Neural crest cell (in vitro differentiated cells): ENCODE measurements at regions not wholly inside any gene's neighbourhood (a gene's known extent, or its start where the extent isn't known, plus 50 kb on each side); places are given as distances from the start of the nearest gene placed in this dataset.

Experiments used
- DNase-seq: peaks from one replicate; pipeline ENCODE4 v3.0.0; 2021; ENCODE audit warnings: low read depth, mixed read lengths, low spot score
- H3K27ac Mint-ChIP-seq: one replicate; pipeline ENCODE4 v1.8.0; 2021; ENCODE audit warnings: mild to moderate bottlenecking, mixed read lengths; ENCODE audit not compliant: unreplicated experiment
- H3K27me3 Mint-ChIP-seq: 2 replicates; pipeline ENCODE4 v1.8.0; 2021; ENCODE audit warnings: low read depth, mild to moderate bottlenecking, mixed read lengths
- H3K36me3 Mint-ChIP-seq: 2 replicates; pipeline ENCODE4 v1.8.0; 2021; ENCODE audit warnings: low read depth, mild to moderate bottlenecking, mixed read lengths
- H3K4me1 Mint-ChIP-seq: 2 replicates; pipeline ENCODE4 v1.8.0; 2021; ENCODE audit warnings: mixed read lengths
- H3K4me3 Mint-ChIP-seq: one replicate; pipeline ENCODE4 v1.8.0; 2021; ENCODE audit warnings: mild to moderate bottlenecking, mixed read lengths
- H3K9me3 Mint-ChIP-seq: 2 replicates; pipeline ENCODE4 v1.8.0; 2021; ENCODE audit warnings: mixed read lengths
- TF ChIP-seq, protein P1 (sequence below): fragments of 200-600 bp; sonication (generic); conservative IDR thresholded peaks from 2 replicates; pipeline ENCODE4 v1.5.0; 2021; ENCODE audit warnings: antibody characterized with exemption, mild to moderate bottlenecking

DNA sequence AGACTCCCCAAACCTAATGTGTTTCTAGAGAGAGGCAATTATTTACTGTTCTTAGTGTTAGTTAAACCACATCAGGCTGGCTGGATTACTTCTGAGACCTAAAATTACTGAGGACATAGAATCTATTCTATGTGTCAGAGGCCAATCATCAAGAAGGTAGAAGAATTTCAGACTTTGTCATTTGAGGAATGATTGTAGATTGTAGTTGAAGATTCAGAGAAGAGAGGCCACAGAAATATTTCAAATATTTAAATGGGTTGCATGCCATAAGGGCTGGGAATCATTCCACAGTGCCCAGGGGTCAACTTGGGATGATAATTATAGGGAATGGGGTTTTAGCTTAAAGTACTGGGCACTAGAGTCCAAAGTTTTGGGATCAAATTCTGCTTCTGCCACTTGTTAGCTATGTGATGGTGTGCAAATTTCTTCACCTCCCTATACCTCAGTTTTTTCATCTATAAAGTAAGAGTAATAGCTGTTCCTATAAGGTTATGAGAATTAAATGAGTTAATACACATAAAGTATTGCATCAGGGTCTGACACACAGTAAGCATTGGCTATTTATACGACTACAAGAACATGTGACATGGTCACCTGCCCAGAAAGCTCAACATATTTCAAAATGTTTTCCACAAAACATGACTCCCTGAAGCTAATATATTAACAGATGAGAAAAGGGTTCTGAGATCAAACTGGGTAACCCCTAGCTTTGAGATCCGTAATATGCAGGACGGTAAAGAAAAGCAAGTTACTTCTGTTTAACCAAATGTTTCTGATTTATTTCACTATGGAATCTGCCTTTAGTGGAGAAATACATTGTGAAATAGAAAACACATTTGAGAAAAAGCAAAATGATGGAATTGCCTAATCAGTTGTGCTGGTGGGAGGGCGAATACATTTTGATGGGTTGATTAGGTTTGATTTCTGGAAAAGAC, 69.7 kb upstream of the SPAG17 start:
- Mint-ChIP-seq H3K36me3 (no peaks in the 10 kb centered on the region), H3K4me3 (no peak overlapping the region), H3K27ac (no peak overlapping the region), H3K4me1 (peaks cover 15% of the 10 kb centered on the region), H3K9me3 (no peaks in the 10 kb centered on the region), H3K27me3 (no peaks in the 10 kb centered on the region)
- no peak for DNase-seq
- TF ChIP-seq, protein P1, sequence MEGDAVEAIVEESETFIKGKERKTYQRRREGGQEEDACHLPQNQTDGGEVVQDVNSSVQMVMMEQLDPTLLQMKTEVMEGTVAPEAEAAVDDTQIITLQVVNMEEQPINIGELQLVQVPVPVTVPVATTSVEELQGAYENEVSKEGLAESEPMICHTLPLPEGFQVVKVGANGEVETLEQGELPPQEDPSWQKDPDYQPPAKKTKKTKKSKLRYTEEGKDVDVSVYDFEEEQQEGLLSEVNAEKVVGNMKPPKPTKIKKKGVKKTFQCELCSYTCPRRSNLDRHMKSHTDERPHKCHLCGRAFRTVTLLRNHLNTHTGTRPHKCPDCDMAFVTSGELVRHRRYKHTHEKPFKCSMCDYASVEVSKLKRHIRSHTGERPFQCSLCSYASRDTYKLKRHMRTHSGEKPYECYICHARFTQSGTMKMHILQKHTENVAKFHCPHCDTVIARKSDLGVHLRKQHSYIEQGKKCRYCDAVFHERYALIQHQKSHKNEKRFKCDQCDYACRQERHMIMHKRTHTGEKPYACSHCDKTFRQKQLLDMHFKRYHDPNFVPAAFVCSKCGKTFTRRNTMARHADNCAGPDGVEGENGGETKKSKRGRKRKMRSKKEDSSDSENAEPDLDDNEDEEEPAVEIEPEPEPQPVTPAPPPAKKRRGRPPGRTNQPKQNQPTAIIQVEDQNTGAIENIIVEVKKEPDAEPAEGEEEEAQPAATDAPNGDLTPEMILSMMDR = no peak

DNA sequence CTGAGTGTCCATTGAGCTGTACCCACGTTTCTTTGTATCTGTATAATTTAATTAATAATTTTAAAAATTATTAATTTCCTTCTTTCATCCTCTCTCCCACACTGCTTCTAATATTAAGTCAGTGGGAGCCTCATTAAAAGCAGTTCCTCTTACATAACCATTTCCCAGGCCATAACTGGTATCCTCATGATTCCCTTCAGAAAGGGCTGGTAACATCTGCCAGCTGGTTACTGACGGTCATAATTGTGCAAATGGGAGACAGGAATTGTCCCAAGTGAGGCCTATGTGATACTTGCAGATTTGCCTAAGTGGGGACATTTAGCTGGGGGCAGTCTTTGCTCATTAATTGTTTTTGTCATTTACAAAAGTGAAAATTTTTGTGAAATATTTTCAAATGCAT, 69.0 kb upstream of the SPAG17 start:
- Mint-ChIP-seq H3K27ac (no peak overlapping the region), H3K27me3 (no peaks in the 10 kb centered on the region), H3K9me3 (no peaks in the 10 kb centered on the region), H3K4me3 (no peak overlapping the region), H3K36me3 (no peaks in the 10 kb centered on the region), H3K4me1 (peaks cover 20% of the 10 kb centered on the region)
- DNase-seq = no peak
- TF ChIP-seq, protein P1 = no peak

DNA sequence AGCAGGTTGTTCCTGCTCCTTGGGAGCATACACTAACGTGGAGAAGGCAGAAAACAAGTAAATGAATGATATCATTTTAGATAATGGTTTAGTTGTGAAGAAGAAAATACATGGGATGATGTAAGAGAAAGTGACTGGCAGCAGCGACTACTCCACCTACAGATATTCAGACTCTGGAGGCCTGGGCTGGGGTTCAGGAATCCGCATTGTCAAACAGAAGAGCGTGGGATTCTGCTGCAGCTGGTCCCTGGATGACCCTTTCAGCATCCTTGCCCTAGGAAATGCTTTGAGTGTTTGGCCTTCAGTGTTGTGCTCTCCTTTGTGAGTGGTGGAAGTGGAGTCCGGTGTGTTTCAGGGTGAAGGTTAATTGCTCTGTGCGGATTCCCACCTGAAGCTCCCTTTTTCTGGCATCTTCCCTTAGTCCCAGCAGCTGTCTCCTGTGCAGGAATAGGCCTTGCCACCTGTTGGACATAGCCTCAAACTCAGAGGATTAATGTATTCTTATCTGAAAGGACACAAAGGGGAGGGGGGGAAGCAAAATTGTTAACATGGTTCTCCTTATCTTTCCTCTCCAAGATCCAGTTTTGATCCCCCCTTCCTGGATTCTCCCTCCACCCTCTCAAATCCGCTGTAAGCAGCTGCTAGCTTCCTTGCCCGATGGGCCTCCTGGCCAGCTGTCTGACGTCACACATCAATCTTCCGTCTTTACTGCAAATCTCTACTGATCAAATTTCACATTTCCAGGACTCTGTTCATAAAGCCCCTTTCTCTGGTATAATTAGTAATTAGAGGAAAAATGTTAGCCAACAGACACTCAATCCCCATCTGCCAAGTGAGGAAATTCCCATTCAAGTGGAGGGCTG, 68.3 kb upstream of the SPAG17 start:
- DNase-seq = no peak
- TF ChIP-seq, protein P1 = no peak
- Mint-ChIP-seq H3K4me1 (peaks cover 20% of the 10 kb centered on the region), H3K4me3 (no peak overlapping the region), H3K27me3 (no peaks in the 10 kb centered on the region), H3K9me3 (no peaks in the 10 kb centered on the region), H3K36me3 (no peaks in the 10 kb centered on the region), H3K27ac (no peak overlapping the region)

DNA sequence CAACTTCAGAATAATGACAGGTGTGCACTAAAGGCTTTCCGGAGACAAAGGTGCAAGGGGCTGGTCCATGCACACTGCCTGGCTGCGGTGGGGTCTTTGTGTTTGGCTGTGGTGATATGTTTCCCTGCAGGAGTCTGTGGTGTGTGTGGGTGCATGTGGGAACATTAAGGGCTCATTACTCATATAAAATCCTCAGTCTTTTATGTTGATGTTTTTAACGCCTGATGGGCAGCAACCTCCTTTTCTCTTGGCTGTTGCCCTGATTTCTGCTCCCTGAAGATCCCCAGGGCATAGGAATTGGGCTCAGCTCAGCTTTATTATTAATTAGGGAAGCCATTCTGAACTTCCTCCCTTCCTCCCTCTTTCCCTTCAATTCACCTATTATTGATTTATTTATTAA, 67.6 kb upstream of the SPAG17 start:
- Mint-ChIP-seq H3K36me3 (no peaks in the 10 kb centered on the region), H3K9me3 (no peaks in the 10 kb centered on the region), H3K27me3 (no peaks in the 10 kb centered on the region), H3K27ac (no peak overlapping the region), H3K4me1 (peaks cover 20% of the 10 kb centered on the region), H3K4me3 (no peak overlapping the region)
- DNase-seq = no peak
- TF ChIP-seq, protein P1 = no peak

DNA sequence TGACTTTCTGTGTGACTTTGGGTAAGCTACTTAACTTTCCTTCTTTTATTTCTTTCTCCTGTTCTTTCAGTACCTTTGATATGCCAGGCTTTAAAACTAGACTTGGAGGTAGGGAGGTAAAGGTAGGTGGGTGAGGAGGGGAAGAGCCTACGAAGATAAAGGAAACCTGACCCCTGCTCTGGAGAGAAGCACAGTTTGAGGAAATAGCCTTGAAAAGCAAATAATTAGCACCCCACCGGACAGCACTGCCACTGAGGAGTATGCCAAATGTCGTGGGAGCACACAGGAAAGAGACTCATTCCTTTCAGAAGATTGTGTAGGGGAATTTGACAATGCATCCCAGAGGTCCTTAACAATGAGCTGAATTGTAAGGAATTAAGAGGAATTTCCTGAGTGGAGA, 65.2 kb upstream of the SPAG17 start:
- DNase-seq = no peak
- TF ChIP-seq, protein P1 = no peak
- Mint-ChIP-seq H3K27me3 (no peaks in the 10 kb centered on the region), H3K4me1 (peaks cover 20% of the 10 kb centered on the region), H3K9me3 (no peaks in the 10 kb centered on the region), H3K36me3 (no peaks in the 10 kb centered on the region), H3K4me3 (no peak overlapping the region), H3K27ac (no peak overlapping the region)
